Urothelium cell line (cell line): ENCODE measurements at regions not wholly inside any gene's neighbourhood (a gene's known extent, or its start where the extent isn't known, plus 50 kb on each side); places are given as distances from the start of the nearest gene placed in this dataset.

Experiments
- DNase-seq: peaks from one replicate; pipeline ENCODE4 v3.0.0; 2011; ENCODE audit warnings: low spot score, mixed read lengths
- FAIRE-seq: peaks from 2 replicates; lab custom pipeline; 2011; peaks lifted over from hg19 to GRCh38; lab: Jason Lieb, UNC

DNA sequence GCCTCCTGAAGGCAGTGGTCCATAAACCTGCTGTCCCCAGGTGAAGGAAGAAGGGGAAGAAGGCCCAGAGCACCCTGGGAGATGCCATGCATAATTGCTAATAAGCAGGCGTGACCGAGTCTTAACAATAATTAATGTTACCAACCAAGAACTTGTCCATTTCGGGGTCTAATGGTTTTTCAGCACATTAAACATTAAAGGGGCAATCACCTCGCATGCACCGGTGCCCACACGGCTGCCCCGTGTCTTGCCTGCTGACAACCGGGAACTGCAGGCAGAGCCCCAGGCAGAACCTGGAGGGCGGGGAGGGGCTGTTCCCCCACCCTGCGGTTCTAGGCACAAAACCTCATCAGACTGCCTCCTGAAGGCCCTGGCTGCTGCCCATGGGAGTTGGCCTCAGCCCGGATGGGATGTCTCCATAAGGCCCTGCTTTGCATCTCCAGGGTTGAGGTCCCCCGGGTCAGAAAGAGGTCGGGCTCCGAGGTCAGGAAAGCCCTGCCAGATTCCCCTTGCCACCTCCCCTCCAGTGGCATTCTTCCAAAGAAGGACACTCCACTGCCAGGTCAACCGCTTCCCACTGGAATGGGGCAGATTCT lies 169.0 kb downstream of the BUD13 start:
- no peak for DNase-seq
- no peak for FAIRE-seq

DNA sequence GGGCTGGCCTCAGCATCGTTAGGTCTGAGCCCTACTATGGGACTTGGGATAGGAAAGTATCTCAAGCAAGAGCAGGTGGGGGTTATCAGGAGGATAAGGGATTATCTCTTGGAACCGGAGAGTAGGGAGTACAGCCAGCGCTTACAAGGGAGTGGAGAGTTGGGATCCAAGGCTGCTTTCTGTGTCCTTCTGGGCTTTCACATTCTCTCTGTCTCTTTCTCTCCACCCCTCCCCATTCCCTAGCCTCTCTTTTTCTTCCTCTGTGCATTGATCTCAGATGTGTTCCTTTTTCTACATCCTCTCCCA lies 170.2 kb downstream of the BUD13 start:
- no peak for DNase-seq
- FAIRE-seq: no peak

DNA sequence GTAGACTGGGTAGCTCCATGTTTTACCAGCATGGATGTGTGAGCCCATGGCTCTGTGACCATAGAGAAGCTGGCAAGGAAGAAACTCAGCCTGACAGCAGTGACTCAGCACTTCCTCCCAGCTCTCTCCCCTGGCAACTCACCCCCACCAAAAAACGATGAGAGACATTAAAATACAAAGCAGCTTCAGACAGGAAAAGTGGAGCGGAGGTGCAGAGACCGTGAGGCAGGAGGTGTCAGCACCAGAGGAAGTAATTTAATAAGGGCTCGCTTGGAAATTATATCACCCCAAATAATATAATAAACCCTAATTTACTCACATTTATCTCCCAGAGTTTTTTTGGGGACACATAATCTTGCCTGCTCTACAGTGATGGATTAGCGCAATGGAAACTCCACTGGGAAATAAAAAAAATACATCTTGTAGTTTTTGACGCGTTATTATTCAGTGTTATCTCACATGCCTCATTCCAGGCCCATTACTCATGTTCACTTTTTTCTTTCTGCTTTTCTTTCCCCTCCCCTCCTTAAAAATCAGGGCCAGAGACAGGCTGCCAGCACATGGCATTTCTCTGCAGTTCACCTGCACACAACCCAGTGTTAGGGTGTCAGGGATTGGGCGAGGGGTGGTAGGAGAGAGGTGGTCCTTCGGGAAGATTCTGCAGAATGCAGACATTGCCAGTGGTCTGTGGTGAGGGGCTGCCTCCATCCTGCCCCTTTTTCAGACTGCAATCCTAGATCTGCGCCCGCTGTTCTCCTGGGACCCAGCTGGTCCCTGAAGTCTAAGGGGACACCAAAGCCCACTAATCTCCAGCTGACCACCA lies 170.8 kb downstream of the BUD13 start:
- FAIRE-seq (peak; percentile 40), DNase-seq (peak; percentile 81)

DNA sequence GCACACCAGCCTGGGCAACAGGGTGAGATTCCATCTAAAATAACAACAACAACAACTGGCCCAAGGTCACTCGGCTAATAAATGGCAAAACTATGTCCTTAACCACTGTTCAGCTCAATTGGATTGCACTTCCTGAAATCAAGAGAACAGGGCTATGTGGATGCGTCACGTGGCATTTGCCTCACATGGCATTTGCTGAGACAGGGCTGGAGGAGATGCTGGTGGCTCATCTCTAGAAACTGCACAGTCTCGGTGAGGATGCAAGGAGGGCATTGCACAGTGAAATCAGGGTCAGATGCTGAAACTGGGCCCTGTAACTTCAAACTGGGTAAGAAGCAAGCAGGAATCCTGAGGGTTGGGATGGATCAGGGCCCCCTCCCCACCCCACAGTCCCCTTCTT lies 171.9 kb downstream of the BUD13 start:
- FAIRE-seq (no peak), DNase-seq (no peak)

DNA sequence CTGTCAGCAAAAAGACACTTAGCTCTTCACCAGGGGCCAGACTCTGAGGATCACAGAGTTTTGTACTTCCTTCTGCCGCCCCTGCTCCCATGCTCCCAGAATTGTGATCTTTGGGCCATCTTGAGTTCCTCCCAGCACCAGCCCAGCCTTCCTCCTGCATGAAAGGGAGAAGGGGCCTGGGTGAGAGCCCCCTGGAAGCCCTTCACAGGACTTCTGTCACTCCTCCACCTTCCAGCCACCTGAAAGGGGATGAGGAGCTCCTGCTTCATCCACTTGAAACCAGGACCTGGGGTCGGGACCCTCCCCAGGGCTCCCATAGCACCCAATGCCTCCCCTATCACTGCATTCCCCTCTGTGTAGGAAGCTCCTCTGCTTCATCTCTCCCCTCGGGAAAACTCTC lies 174.2 kb downstream of the BUD13 start:
- no peak for DNase-seq
- FAIRE-seq: no peak

DNA sequence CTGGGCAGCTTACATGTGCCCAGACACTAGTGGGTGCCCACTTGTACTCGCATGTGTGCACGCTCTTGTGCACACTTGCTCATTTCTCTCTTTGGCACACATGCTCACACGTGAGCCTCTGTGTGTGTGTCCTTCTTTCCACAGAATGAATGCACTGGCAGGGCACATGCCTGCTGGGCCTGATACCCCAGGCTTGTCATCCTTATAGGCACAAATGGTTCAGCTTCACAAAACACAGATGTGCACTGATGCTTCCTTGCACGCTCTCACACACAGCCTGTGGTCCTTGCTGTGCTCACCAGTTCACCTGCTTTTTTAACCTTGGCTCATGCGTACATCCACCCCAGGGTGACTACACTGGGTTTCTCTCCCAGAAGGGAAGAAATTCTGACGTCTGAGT lies 174.8 kb downstream of the BUD13 start:
- peak; percentile 59 for FAIRE-seq
- DNase-seq: no peak

DNA sequence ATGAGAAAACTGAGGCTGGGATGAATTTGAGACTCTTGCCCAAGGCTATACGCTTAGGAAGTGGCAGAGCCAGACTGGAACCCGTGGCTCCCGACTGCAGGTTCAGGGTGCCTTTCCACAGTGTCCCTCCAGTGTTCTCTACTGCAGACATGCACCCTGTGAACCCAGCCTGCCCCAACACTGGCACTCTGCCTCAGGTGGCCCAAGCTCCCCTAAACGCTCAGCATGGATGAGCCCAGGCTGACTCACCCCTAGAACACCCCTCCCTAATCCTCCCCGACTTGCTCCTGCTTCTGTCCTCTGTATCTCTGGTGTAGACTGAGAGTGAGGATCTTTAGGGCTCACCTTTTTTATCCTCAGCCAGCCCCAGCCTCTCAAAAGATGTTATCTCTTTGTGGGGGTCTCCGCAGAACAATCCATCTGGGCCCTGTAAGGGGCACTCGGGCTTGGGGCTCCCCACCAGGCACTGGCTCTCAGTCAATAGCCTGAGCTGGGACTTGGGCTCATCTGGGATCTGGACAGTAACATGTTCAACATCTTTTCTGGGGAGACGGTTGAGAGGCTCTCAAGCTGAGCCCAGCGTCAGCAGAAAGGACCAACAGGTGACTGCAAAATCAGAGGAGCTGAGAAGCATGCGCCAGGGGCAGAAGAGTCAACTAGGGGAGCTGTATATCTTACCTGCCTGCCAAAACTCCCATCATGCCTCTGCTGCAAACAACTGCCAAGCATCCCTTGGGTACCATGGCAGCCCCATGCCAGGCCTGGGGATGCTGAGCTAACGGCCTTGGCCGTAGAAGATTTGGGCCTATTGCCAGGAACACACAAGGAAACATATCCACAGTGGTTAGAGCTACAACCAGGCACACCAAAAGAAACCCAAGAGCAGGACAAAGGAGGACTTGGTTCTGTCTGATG lies 176.2 kb downstream of the BUD13 start:
- FAIRE-seq (peak; percentile 42), DNase-seq (no peak)

DNA sequence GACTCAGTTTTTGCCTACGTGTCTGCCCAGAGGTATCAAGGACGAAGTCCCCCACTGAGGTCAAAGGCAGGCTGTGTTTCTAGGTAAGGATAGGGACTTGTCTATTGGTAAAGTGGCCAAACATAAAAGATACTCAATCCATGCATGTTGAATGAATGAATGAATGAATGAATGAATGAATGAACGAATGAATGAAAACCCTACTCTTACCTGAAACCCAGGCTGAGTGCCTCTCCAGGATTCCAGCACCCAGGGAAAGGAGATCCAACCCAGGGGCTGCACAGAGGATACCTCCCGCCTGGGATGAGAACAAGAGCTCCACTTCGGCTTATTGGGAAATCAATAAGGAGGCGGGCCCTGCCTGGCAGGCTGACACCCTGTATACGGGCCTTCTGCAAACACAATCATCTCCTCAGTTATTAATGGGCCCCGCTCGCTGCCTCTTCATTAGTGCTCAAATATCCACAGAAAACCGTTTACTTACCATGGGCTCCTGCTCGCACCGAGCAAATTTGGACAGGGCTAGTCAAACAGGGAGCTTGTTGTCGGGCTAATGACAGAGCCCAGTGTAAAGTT lies 177.4 kb downstream of the BUD13 start:
- DNase-seq: no peak
- FAIRE-seq: no peak

DNA sequence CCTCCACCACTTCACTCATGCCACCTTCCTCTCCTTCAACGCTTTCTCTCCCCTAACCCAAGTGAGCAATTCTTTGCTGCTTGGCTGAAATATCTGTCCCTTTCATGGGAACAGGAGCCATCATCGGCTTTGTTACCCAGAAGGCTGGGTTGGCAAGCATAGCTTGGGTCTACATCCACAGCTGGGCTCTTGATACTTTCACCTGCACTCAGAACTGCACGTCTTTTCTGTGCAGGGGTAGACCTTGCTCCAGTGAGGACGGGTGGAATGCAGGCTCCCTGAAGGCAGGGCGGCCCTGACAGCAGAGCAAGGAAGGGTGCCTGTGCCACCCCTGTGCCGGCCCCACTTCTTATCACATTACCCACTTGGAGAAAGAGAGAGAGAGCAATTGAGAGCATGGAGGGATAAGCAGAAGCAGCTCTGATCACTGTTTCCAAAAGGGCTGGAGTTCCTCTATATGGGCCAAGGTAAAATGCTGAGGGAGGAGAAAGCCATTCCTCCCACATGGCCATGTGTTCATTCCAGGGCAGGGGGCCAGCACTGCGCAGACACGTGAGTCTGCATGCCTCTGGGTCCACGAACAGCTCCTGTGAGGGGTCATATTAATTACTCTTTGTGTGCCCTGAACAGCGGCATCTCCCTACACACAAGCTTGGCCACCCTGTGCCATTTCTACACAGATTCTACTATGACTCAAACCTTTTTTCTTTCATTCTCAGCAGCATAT lies 181.8 kb downstream of the BUD13 start:
- no peak for FAIRE-seq
- DNase-seq: no peak

DNA sequence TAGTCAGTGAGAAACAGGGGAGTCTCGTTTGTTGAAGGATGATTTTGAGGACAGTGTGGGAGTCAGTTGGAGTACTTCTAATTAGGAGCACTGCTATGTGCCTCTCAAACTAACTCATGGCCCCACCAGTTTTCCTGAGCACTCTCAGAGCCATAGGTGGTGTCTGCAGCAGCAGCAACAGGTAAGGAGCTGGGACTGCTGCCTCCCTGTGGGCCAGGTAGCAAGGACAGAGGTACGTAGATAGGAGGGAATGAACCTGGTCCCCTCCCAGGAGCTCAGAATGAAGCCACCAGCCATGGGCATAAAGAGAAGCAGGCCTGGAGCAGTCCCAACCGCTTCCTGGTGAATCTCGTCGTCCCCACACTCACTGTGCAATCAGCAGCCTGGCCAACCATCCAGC lies 183.4 kb downstream of the BUD13 start:
- DNase-seq: no peak
- no peak for FAIRE-seq

DNA sequence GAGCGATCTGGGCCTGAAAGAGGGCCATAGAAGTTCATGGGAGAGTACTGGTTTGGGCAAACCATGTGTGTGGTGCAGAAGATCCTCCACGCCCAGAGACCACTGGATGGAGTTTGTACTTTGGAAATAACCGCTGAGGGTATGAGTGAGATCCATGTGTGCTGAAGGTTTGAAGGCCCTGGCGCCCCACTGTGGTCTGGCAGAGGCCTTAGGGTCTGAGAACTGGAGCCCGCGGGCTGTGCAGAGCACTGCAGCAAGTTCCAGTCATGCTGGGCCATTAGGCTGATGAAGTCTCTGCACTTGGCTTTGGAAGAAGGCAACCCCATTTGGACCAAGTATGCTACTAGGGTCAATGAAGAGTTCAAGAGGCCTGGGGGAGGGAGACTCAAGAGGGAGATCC lies 186.4 kb downstream of the BUD13 start:
- DNase-seq (no peak), FAIRE-seq (no peak)

DNA sequence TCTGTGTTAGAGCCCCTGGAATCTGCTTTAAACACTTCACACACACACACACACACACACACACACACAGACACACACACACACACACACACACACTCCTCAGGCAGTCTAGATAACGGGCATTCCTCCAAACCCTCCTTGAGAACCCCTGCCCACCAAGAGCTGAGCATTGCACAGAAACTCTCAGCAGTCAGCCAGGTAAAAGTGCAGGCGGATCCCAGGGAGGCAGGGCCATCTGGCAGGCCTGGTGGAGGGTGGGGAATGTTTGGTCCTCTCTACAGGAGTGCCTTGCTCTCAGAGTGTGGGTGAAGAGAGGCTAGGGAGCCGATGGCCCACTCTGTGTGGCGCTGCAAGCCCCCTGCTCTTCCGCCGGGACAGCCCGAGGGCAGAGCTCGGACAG lies 190.2 kb downstream of the BUD13 start:
- DNase-seq: no peak
- FAIRE-seq: no peak

DNA sequence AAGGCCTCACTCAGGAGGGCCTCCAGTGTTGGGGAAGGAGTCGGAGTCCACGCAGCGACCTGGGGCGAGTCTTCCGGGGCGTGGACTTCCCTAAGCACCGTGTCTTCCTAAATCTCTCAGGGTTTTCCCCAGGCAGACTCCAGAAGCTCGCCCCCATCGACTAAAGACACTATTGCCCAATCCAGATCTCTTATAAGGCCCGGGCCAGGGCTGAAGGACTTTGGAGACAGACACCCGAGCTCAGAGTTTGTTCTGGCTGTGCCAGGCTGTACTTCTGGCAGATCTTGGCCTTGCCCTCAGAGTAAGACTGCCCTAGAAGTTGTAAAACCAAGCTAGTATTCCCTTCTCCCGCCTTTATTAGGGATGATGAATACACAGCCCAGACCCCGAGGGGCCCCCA lies 191.4 kb downstream of the BUD13 start:
- DNase-seq (no peak), FAIRE-seq (no peak)

DNA sequence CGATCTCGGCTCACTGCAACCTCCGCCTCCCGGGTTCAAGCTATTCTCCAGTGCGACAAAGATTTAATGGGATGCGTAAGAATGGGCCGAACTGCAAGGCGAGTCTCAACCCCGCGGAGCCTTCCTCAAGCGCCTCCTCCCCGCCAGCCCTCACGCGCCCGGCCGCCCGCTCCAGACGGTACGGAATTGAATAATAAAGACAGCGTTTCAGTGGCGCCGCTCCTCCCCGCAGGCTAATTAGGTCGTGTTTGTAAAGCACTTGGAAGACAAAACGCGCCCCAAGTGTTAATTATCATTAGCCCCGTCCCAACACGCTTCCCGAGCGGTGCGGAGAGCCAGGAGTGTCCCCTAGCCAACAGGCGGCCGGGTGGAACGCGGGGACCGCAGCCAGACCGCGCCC lies 192.0 kb downstream of the BUD13 start:
- DNase-seq (no peak), FAIRE-seq (no peak)

DNA sequence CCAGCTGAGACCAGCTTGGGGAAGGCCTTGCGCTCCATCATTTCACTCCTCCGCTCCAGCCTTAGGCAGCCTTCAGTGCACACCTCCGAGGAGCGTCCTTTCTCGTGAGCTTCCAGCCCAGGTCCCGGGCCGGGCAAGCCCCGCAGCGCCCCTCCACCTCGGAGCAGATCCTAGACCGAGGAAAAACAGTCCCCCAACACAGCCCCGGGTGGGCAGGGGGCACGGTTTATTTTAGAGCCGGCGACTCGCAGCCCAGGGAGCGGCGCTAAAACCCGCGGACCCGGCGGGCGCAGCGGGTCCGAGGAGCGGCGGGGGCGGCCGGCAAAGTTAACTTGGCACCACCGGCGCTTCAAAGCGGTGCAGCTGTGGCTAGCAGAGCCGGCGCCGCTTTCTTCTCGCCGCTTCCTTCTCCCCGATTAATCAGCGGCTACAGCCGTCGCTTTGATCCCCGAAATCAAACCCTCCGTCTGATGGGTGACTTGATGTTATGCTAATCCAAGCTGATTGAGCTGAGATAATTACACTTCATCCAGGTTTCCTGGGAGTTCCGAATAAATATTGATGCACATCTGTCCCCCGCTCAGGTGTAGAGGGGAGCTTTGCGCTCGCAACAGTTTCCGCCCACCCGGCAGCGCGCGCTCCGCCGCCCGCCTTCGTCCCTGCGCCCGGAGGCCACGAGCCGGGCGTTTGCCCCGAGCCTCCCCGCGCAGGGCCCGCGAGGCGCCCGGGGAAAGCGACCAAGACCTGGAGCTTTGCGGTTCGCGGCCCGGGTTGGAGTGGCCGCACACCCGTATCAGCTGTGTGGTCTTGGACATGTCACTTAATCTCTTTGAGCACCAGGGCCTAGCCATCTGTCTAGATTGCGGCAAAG lies 192.7 kb downstream of the BUD13 start:
- FAIRE-seq (no peak), DNase-seq (no peak)

DNA sequence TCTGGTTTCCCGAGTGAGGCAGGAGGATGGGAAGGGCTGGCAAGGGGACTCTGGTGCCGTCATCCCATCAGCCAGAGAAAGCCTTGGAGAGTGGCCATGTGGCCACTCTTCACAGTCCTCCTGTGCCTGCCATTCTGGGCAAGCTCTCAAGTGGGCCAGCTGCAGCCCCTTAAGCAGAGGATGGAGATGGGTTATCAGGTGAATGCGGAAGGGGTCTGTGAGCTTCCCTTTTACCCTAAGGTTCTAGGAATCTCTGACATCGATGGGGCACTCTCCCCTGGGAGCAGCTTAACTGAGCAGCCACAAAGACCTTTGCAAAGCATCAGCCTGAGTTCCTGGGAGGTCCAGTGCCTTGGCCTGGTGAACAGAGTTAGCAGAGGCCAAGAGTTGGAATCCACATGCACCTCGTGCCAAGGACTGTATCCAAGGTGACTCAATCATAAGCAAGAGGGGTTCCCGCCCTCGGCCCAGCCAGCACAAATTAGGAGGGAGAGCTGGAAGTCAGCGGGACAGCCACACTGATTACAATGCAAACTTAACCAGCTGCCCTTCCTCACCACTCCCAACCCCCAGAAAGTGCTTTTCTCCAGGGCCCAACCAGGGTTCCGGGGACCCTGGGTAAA lies 193.6 kb downstream of the BUD13 start:
- no peak for DNase-seq
- no peak for FAIRE-seq

DNA sequence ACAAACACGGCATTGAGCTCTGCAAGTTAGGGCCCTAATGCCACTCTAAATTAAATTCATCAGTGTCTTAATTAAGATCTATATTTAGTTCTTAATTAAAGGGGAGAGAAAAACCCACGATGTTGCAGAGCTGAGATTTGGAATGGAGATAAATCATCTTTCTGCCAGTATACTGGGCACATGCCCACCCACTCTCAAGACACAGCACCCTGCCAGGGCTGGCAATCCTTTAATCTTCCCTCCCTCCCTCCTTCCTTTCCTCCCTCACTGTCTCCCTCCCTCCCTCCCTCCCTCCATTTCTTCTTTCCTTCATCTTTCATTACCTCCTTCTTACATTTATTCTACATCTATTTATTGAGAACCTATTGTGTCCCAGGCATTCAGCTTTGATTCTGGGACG lies 194.8 kb downstream of the BUD13 start:
- FAIRE-seq (no peak), DNase-seq (no peak)

DNA sequence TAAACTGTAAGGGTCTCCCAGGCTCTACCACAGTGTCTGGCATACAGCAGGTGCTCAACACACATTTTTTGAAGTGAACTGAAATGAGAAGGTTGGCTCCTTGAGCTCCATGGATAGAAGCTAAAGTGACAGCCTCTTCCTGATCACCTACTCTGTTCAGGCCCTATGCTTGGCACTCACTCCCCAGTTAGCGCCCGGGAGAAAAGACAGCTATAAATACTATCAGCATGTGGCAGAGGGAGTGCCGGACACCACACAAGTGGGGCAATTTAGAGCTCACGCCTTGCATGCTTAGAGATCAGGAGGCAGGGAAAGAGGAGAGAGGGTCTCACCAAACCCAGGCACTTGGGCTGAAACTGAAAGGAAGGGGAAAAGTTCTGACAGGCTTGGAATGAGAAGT lies 195.5 kb downstream of the BUD13 start:
- DNase-seq (no peak), FAIRE-seq (no peak)

DNA sequence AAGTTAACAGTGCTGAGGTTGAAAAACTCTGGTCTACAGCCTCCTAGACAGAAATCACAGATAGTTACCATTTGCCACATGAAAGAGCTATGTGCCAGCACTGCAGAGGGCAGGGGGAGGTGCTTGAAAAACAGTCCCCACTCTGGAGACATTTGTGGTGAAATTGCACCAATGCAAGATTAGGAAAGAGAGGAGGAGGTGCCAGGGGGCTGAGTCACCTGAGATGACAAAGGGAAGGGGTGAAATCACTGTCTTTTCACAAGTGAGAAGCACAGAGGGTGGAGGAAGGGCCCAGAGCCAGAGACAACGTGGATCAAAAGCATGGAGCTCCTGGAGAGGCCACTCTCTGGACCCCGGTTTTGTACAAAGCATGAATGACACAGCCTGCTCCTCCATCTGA lies 196.3 kb downstream of the BUD13 start:
- FAIRE-seq (no peak), DNase-seq (peak; percentile 77)
